Fibroblast of mammary gland (primary cell): ENCODE measurements at regions not wholly inside any gene's neighbourhood (a gene's known extent, or its start where the extent isn't known, plus 50 kb on each side); places are given as distances from the start of the nearest gene placed in this dataset.

Experiments used
- DNase-seq: peaks from one replicate; pipeline ENCODE4 v3.0.0-alpha.2; 2010; ENCODE audit warnings: low read depth
- H3K4me3 ChIP-seq: 2 replicates; pipeline ENCODE4 v1.5.1; 2011; ENCODE audit warnings: low read depth, mild to moderate bottlenecking, low read length, moderate library complexity; ENCODE audit not compliant: control insufficient read depth
- TF ChIP-seq, protein P1 (sequence below): conservative IDR thresholded peaks from 2 replicates; pipeline ENCODE4 v1.5.1; 2011; ENCODE audit warnings: low read depth, low read length, inconsistent platforms; ENCODE audit not compliant: control insufficient read depth, insufficient read depth

DNA sequence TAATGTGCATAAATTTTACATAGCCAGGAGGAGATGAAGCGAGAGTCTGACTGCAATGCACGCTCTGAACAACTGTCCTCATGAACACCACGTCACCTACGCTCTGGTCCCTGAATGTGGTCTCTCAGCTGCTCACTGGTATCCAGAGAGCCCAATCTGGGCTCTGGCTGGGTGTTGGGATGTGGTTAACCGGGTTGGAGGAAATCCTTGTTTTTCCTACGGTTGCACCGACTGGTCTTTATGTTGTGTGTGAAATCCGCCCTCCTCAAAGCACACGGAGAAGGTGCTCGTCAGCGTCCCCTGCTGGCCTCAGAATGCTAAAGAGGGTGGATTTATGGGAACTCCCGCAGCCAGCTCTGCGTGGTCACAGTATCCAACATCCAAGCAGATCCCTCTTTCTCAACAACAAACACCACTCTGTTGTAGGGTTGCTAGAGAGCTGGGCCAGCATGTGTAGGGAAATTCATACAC, 51.8 kb upstream of the FAM89A start:
- DNase-seq = peak; percentile 27
- H3K4me3 ChIP-seq = no peak overlapping the region
- TF ChIP-seq, protein P1, sequence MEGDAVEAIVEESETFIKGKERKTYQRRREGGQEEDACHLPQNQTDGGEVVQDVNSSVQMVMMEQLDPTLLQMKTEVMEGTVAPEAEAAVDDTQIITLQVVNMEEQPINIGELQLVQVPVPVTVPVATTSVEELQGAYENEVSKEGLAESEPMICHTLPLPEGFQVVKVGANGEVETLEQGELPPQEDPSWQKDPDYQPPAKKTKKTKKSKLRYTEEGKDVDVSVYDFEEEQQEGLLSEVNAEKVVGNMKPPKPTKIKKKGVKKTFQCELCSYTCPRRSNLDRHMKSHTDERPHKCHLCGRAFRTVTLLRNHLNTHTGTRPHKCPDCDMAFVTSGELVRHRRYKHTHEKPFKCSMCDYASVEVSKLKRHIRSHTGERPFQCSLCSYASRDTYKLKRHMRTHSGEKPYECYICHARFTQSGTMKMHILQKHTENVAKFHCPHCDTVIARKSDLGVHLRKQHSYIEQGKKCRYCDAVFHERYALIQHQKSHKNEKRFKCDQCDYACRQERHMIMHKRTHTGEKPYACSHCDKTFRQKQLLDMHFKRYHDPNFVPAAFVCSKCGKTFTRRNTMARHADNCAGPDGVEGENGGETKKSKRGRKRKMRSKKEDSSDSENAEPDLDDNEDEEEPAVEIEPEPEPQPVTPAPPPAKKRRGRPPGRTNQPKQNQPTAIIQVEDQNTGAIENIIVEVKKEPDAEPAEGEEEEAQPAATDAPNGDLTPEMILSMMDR = peak; percentile 67

DNA sequence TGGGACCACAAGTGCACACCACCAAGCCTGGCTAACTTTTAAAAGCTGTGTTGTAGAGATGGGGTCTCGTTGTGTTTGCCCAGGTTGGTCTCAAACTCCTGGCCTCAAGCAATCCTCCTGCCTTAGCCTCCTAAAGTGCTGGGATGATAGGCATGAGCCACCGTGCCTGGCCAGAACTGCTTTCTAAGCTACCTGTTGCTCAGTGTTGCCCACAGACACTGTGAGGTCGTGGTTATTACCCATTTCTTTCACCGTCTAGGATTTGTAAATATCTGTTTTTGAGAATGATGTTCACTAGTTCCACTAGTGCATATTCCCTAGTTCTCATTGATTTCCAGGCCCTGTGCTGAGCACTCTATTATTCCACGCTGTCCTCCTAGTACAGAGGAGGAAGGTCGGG, 51.4 kb upstream of the FAM89A start:
- H3K4me3 ChIP-seq = no peak overlapping the region
- TF ChIP-seq, protein P1 = no peak
- no peak for DNase-seq
